Inflammatory macrophage (primary cell): ENCODE measurements at regions not wholly inside any gene's neighbourhood (a gene's known extent, or its start where the extent isn't known, plus 50 kb on each side); places are given as distances from the start of the nearest gene placed in this dataset.
"Not testable (repeated sequence)": the region's sequence is repeated elsewhere in the genome, so short reads cannot be mapped to it uniquely, and the experiment has no call there.

Experiments
- DNase-seq, 2 donors: peaks; one replicate each; pipeline ENCODE4 v3.0.0-alpha.2; 2020 to 2022

DNA sequence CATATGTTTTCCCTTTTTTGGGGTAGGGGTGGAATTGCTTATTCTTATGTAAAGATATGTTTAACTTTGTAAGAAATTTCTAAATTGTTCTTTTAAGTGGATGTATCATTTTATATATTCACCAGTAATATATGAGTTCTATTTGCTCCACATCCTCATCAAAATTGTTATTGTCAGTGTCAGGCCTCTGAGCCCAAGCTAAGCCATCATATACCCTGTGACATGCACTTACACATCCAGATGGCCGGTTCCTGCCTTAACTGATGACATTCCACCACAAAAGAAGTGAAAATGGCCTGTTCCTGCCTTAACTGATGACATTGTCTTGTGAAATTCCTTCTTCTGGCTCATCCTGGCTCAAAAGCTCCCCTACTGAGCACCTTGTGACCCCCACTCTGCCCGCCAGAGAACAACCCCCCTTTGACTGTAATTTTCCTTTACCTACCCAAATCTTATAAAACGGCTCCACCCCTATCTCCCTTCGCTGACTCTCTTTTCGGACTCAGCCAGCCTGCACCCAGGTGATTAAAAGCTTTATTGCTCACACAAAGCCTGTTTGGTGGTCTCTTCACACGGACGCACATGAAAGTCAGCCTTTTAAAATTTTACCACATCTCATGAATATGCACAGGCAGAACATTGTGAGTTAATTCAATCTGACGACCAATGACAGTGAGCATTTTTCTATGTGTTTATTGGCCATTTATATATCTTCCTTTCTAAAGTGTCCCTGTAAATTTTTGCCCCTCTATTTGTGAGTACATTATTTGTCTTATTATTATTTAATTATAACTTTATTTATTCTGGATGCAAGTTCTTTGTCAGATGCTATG, 176.8 kb downstream of the CDC14C start:
- DNase-seq = not testable (repeated sequence)

DNA sequence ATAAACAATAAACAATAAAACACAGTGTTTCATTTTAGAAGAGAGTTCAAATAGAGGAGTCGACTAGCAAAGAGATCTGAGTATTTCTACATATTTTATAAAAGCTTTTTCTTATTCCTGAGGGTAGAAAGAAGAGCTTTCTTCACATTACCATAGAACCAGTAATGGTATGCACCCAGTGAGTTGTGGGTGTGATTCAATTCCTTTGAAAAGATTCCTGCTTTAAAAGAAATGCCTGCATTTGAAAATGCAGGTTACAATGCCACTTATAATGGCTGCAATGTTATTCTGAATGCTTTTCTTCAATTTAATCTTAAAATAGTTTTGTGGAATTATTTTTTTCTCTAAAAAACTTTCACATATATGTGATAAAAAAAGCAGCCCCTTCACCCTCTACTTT, 178.1 kb downstream of the CDC14C start:
- DNase-seq = no peak

DNA sequence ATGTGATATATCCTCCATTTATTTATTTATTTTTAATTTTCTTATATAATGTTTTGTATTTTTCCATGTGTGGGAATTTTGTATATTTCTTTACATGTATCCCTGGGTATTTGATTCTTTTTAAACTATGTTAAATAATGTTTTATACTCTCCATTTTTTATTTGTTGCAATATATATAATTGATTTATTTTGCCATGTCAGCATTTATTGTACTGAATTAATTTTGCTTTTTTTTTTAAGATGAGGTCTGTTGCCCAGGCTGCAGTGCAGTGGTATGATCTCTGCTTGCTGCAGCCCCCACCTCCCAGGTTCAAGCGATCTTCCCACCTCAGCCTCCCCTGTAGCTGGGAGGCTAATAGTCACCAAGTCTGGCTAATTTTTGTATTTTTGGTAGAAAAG, 187.4 kb downstream of the CDC14C start:
- DNase-seq = no peak

DNA sequence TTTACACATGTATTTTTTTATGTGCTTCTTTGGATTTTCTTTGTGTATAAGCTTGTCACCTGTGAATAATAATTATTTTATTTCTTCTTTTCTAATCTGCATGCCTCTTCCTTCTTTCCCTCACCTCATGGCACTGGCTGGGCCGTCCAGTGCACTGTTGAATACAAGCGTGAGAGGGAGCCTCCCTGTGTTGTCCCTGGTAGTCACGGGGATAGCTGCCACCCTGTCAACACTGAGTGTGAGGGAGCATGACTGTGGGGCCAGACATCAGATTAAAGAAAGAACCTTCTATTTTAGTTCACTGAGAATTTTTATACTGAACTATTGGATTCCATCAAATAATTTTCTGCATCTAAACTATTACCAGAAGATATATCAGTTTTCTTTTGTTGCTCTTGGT, 187.9 kb downstream of the CDC14C start:
- no peak for DNase-seq

DNA sequence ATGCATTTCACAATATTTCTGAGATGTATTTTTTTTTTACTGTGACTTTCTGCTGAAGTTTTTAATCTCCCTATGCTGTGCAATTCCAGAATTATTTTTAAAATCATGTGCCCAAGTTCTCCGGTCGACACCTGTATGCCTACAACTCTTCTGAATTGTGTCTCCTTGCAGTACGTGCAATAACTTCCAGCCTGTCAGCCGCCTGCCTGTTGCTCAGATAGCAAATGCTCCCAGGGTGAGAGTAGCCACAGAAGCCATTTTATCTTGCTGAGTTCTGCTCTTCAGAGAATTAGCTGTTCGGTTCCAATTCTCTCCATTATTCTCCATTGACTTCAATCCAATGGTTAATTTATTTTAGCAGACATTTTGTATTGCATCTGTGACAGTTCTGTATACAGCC, 188.3 kb downstream of the CDC14C start:
- DNase-seq = no peak

DNA sequence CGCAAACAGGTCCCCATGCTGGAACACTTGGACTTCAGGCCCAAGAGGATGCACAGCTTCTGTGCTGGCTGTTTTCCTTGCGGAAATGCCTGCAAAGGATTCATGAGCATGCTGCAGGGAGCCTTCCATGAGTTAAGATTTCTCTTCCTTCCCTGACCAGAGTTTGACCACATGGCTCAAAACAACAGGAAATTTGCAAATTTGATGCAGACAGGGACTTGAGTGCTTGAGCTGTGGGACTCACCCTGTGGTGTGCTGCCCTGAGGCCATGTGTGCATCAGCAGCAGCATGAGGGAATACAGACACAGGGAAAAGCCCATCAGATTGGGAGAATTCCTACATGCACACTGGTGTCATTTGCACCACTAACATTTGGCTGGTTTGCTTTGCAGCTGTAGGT, 195.4 kb downstream of the CDC14C start:
- DNase-seq = no peak

DNA sequence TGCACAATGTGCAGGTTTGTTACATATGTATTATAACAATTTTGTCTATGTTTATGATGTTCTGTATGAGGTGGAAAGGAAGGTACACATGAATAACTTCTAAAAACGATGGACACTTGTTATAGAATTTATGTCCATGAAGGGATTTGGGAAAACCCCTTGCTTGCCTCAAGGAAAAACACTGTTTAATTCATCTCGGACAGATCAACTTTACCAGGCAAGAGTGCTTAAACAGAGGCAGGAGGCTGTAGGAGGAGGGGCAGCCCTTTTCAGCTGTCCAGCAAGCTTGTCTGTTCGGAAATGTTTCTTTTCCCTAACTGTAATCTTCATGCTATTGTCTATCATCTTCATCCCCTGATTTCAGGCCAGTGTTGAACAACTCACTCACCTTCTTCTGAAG, 200.9 kb downstream of the CDC14C start:
- DNase-seq = no peak

DNA sequence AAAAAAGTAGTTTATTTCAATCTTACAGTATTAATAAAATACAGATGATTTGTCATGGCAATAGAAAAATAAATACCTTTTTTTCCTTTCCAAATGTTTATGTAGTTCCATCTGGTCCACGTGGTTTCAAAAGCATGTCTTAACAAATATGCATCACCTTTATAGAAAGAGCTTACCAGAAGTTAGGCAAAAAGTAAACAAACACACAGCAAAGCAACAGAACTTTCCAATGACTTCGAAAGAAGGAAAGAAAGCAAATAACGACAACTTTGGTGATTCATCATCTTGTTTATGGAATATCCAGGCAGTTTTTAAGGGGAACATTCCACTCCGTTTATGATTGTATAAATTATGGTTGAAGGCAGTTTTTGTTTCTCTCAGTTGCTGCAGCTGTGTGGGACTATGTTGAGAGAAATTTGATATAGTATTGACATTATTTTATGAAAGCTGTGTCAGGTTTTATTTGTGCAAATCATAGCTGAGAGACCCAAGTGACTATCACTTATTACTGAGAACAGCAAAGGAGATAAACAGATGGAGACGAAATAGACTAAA, 203.1 kb downstream of the CDC14C start:
- no peak for DNase-seq

DNA sequence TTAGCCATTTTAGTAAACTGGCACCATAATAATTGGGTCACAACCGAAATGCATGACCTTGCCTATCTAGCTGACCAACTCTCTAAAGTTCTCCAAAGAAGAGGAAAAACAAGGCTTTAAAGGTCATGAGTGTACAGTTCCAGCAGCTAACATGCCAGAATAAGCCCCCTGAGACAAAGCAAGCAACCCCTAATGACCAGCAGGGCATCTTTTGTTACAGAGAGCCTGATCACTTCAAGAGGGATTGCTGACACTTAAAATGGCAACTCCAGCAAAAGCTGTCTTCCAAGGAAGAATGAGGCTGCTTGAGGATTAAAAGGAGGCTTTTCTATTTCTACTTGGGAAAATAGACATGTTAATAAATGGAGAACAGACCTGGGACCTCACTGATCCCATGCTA, 213.6 kb downstream of the CDC14C start:
- no peak for DNase-seq

DNA sequence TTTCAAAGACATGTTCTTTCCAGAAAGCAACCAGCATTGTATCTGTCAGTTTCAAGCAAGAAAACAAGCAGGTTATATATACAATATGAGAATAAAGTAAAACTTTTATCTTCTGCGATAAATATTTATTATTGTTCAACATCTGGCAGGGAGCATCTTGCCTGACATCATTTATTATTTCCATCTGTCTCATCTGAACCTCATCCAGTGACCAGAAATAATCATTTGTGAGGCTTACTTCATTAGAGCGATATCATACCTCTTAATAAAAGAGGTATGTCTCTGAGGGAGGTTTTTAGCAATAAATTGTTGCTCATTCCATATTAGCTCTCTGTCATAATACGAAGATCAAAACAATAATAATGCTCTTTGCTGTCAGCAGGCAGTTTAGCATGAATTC, 226.1 kb downstream of the CDC14C start:
- no peak for DNase-seq

DNA sequence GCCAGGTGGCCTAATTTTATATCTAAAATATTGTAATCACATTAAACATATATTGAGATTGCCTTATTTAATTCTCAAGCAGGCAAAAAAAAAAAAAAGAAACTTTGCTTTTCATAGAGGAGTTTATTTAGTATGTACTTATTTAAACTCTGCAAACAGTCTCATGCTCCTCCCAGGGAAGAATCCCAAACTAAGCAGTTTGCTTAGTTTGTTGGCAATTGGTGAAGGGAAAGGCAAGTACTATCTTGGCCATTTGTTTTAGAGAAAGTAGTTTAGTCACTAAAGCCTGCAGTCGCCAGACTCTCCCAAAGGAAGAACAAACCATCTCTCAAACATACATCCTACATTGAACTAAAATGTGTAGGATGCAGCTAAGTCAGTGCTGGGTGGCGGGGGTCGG, 226.8 kb downstream of the CDC14C start:
- no peak for DNase-seq

DNA sequence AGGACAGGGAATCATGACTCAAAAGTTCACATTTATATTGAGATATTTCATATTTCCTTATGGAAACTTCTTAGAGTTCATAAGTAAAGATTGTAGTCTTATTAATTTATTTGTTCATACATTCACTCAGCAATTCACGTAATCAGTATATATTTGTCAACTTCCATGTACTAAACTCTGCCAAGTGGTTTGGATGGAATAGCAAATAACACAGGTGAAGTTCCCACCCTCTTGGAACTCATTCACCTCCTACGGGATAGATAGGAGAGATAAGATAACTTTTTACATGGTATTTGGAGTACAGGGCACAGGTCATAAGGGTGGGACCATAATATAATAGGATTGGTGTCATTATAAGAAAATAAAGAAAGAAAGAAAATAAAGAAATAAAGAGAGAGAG, 234.0 kb downstream of the CDC14C start:
- no peak for DNase-seq

DNA sequence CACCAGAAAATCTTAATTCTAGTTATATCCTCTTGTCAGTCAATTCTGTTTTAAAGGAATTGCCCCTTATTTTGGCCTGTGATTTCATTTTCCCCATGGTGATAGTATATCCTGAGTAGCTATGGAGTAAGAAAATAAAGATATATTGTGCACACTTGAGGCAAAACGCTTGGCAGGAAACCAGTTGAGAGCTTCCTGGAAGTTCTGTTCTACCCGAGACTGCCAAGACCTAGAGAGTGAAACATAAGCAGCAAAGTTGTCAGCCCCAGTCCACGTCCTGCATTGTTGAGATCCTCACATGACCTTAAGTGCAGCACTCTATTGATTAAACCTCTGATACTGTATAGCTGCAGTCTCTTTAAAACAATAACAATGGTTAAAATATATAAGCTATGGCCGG, 235.2 kb downstream of the CDC14C start:
- DNase-seq = no peak

DNA sequence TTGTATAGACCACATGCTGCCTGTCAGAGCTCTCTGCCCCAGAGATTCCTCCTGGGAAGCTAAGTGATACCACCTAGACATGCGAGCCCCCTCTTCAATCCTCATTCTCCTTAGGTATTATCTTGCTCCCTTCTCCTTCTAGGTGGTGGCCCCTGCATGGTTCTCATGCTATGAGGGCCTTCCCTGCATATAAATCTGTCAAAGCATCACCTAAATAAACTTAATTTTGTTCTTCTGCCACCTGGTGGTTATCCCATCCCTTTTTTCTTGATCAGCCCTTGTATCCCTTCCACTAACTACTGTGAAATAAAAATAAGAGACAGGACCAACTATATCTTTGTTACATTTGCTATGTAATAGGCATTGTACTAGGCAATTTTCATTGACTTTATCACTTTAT, 242.1 kb downstream of the CDC14C start:
- DNase-seq = no peak

DNA sequence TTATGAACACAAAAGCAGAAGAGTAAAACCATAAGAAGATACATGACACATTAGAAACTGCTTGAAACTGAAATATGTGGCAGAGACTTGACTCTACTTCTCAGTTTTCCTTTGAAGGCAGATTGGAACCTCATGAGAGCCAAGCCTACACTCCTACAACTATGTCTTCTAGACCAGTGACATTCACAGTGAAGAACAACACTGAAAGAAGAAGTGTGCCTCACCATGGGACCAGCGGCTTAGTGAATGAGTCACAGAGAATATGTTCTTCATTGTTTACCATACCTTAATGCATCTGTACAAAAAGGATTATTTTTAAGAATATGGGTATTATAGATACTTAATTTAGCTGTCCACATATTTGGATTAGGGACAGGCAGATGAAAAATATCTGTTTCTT, 248.3 kb downstream of the CDC14C start:
- no peak for DNase-seq

DNA sequence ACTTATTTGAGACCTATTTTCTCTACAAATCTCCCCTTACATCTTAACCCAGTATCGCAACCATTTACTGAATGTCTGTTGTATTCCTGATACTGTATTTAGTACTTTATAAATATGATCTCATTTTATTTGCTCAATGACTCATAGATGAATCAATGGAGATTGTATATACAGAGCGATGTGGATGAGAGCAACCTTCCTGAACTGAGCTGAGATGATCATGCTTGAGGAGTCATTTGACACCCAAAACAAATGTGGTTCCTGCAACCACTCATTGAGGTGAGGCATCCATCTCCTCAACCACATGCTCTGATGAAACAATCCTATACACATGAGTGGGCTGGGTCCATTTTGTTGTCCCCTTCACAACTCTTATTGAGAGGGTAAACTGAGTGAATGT, 250.0 kb downstream of the CDC14C start:
- no peak for DNase-seq

DNA sequence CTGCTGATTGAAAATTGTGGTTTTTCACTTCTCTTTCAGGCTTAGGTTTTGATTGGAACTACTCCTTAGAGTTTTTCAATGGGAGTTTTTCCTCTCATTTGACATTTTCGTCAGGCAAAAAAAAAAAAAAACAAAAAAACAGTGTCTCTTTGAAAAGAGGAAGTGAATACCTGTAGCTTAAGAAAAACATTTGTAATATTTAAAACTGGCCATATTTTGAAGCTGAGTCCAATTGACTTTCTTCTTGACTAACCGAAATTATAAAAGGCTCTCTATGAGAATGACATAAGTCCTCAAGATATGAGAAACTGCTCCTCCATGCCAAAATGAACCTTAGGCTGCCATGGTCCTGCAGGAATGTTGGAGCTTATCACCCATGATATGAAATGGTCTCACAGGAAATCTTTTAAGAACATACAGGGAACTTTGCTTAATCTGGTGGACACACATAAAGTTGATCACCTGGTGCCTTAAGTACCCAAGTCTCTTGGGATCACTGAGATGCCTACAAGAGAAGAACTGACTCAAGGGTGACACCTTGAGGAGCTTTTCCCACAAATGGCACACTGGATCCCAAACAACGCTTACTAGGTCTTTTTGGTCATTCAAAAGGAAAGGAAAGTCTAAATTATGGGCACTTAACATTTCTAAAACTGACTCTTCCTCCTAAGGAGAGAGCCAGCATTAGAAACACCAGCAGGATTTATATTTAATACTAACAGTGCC, 263.4 kb downstream of the CDC14C start:
- no peak for DNase-seq

DNA sequence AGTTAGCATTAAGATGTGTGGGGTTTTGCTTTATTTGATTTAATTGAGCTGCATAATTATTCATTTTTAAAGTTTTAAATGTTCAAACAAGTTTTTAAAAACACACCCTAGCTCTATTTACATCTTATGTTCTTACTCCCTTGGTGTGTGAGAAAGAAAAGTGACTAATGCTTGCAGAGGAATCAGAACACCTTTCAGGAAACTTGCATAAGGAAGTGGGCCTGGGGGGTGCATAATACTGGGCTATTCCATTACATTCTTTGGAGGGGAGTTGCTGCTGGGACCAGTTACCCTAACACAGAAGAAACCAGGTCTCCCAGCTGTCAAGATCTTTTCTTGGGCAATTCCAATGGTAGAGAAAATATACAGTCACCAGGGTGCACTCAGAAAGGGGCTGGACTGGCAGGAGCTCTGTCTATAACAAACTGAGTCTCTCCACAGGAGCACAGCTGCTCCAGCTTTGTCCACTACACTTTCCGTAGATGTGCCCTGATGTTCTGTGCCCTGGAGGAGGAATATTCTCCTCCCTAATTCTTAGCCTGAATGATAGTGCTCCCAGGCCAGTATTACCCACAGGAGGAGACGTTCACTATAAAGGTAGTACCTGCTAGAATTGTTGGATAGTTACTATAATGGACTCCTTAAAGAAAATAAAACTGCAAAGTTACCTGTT, 304.2 kb downstream of the CDC14C start:
- DNase-seq = no peak

DNA sequence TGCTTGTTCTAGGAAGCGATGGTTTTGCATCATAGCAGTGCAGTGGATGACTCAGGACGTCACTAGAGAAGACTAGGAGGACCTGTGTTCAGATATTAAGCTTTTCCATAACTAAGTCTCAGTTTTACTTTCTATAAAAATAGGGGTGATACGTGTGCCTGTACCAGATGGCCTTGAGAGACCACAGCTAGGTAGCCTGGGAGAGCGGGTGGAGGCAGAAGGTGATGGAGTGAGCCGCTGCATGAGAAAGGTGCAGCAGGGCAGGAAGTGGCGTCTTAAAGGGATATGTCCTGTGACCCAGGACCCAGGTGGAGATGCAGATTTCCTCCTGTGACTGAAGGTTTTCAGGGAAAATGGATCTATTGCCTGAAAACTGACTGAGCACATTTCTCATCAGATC, 304.9 kb downstream of the CDC14C start:
- no peak for DNase-seq

DNA sequence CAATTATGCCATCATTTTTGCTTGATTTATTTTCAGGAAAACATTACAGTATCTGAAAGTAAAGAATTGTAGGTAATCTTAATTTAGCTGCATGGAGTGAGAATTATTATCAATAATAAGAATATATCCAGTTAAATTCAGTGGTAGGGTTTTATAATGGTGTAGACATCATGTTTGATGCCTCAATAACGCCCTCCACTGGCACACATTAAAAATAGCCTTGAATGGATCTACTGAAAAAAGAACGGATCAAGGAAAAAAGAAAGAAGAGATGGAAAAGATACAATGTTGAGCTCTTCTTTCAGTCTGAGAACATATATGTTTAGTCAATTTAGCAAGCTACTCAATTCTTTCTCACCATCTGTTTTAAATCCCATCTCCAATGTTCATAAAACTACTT, 319.2 kb downstream of the CDC14C start:
- no peak for DNase-seq

DNA sequence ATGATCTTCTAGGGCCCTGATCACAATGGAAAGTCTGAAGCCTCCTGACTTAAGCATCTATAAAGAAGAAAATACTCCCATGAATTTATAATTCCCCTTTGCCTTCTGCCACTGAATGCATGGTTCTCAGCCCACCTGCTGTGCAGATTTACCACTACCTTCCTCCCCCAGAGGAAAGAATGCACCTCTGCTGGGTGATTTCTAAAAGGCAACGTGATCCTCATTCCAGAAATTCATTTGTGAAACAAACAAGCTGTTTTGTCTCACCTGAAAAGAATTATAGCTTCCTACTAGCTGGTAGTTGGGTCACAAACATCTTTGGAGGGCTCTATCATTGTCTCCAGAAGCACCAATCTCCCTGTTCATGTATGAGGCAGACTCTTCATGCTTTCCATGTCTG, 320.2 kb downstream of the CDC14C start:
- DNase-seq = no peak

DNA sequence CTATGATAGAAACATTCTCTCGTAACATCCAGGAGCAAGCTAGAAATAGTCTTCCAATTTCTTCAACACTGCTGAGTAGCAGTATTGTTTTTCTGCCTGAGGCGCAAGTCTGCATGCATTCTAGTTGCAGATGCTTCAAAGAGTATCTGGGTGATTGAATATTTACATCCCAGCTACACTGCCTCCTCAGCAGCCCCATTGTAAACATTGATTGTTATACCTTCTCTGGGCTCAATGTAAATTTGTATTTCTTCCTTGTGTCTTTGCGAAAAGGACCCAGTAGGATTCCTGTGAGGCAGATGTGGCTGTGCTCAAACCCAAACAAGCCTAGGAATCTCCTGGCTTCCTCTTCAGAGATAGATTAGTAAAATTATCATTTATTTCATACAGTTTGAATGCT, 320.7 kb downstream of the CDC14C start:
- no peak for DNase-seq

DNA sequence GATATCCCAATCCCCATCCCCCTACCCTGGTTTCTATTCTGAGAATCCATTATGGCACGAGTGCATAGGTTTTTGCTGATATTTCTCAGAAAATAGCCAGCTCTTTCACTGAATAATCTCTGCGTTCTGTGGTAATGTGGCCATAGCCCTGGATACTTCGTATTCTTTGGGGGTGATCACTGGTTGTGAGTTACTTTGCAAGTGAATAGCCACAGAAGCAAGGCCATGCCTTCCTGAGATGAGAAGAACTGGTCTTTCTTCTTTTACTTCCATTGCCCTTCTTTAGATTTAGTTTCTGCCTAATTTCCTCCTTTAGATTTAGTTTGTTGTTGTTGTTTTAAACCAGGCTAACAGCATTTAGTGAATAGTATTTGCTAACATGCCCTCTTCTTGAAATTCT, 323.4 kb downstream of the CDC14C start:
- DNase-seq = no peak

DNA sequence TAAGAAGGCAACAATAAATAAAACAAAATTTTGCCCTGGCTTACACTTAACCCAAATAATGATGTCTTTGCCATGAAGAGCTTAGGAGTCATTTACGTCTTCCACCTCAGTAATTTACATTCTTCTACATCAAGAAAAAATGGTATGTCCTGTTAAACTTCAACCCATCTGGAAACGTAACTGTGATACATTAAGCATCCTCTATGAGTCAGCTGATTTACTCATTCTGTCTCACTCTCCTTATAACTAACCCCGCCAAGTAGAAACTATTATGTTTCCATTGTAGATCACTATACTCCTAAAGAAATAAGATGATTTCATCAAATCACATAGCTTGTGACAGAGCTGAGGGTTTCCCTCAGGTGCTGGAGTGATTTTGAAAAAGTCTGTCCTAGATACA, 330.7 kb downstream of the CDC14C start:
- DNase-seq = no peak
